NCI-H526 treated with DMSO at 0.1 percent for 48 hours (cell line): ENCODE measurements at regions not wholly inside any gene's neighbourhood (a gene's known extent, or its start where the extent isn't known, plus 50 kb on each side); places are given as distances from the start of the nearest gene placed in this dataset.

ENCODE experiments used
- DNase-seq: peaks from one replicate; lab custom pipeline; 2025; lab: John Stamatoyannopoulos, UW

DNA sequence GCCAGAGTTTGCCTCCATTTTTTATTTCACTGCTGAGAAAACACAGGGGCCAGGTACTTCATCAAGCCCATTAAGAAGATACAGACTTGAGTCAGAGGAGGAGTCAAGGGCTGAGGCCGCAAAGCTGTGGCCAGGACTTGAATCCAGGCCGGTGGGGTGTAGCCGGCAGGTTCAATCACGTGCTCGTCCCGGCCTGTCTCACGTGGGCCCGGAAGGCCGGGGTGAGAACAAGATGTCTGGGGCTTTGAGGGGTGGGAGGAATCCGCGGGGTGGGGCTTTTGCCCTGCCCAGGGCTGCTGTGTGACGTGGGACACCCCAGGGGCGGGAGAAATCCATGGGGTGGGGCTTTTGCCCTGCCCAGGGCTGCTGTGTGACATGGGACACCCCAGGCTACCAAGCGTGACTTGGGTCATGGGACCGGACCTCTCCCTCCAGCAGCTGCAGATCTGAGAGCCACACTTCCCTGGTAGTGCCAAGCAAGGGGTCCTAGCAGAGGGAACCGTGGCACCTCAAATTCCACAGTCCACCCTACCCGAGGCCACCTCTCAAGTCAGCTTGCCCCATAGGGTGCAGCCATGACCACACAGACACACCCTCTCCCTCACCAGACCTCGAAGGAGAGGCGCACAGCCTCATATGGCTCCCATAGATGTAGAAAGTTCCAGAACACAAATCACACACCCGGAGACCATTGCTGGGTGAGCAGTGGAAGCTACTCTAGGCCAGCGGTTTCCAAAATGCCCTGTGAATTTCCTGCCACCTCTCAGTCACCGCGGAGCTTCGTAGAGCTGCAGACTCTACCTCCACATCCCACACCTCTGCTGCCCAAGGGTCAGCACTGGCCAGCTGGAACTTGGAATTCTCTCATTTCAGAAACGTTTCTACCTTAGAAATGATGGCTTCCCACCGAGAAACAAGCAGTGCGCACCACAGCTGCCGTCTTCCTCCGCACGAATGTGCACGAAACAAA, 156.1 kb downstream of the DLL1 start:
- DNase-seq = no peak

DNA sequence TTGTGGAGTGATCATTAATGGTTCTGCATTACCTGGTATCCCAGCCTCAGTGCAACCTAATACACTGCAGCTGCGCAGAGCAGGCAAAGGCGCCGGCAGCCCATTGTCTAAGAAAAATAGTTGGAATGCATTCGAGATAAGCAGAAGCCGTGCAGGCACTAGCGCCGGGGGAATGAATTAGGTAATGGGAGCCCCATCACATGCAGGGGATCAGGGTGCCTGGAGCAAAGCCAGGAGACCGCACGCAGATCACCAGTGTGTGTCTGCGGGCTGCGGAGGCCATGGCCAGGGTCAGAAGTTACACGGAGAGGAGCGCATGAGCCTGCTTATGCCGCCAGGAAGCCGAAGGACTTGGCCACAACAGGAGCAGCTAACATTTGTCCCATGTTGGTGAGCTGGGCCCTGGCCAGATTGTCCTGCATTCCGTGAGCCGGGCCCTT, 156.8 kb downstream of the DLL1 start:
- no peak for DNase-seq

DNA sequence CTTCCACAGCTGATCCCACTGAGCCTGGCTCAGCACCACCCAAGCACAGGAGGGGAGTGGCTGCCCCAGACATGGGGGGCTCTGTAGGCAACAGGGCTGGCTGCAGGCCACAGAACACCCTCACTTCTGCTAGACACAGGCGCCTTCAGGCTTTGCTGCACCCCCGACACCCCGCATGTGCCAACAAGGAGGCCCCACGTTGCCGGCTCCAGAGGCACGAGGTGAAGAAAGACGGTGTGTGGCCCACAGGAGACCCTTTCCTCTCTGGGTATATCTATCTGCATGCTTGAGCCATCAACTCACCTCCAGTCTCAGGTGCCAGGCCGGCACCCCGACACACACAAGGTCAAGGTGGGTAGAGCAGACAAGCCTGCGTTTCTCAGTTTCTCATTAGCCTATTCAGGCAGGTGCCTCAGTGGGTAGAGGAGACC, 158.3 kb downstream of the DLL1 start:
- no peak for DNase-seq

DNA sequence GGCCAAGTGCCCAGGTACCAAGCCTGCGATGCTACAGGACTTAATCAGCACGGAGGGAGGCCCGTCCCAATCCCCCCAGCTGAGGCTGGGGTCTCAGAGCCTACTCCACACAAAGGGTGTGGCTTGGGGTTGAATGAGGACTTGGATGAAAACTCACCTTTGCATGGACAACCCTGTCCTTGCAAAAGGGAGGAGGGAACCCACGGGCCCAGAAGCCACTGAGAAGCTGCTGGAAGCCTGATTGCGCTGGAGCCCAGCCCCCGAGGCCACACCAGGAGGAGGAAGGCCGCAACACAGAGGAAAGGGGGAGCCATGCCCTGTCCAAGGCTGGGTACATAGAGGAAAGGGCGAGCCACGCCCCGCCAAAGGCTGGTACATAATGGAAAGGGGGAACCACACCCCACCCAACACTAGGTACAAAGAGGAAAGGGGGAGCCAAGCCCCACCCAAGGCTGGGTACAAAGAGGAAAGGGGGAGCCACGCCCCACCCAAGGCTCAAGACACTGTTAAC, 158.8 kb downstream of the DLL1 start:
- DNase-seq = no peak

DNA sequence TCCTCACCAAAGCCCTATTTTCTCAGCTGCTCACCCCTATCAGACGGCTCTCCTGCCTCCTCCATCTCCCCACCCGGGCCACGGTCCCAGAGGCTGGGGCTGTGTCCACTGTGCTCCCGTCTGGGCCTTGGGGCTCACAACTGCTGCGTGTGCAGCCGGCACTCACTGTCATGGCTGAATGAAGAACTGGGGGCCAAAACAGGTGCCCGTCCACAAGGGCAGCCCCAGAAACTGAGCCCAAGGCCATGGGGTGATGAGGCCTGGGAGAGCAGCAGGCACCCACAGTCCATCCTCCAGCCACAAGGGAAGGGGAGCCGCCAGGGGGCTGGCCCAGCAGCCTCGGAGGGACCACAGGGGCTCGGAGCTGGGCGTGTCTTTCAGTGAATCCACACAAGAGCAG, 159.5 kb downstream of the DLL1 start:
- DNase-seq = no peak

- no peak for DNase-seq
These were observed 160.1 kb downstream of the DLL1 start for GRCh38 chr6:170130771-170131241.

- no peak for DNase-seq
These were observed 160.7 kb downstream of the DLL1 start for GRCh38 chr6:170130201-170130621.

DNA sequence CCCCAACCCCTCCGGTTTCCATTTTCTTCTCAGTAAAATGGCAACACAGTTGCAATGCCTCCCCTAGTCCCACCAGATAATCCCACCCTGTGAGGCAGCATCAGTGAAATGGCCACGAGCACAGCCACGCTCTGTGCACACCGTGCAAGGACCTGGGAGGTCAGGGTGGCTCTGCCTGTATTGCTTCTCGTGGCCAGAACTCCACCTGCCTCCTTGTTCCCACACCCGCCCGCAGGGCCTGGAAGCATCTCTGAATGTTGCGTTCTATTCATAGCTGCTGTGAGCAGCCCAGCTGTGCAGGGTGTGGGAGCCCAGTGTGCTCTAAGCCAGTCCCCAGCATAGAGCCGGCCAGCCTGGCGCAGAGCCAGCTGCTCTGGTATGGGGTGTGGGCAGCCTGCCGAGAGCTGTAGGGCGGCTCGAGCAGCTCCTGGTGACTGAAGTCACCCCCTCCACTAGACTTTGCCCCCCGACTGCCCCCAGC, 161.1 kb downstream of the DLL1 start:
- DNase-seq = no peak

- DNase-seq = no peak
These were observed 161.8 kb downstream of the DLL1 start for GRCh38 chr6:170128811-170129681.

DNA sequence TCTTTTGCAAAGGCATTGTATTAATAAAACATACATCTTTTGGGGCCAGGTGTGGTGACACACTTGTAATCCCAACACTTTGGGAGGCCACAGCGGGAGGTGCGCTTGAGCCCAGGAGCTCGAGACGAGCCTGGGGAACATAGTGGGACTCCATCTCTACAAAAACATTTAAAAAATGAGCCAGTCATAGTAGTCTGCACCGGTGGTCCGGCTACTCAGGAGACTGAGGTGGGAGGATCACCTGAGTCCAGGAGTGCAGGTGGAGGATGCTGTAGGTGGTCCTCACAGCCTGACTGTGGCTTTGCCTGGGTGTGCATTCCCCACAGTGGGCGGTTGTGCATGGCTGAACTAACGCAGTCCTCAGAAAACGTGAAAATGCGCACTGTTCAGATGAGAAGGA, 162.5 kb downstream of the DLL1 start:
- DNase-seq = no peak

DNA sequence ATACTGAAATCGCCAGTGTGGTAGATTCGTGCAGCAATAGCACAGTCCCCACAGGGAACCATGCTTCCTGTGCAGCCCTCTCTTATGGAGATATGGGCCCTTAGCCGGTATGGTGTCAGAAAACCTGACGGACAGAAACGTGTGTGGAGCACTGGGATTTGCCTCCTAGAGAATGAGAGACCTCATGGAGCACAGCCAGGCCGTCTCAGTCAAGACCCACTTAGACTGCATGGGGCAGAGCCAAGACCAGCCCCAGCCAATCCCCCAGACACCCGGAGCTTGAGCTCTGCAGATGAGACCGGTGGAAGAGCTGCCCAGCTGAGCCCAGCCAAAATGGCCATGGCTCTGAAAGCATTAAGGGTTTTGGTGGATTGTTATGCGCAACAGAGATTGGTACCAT, 163.7 kb downstream of the DLL1 start:
- DNase-seq = no peak

DNA sequence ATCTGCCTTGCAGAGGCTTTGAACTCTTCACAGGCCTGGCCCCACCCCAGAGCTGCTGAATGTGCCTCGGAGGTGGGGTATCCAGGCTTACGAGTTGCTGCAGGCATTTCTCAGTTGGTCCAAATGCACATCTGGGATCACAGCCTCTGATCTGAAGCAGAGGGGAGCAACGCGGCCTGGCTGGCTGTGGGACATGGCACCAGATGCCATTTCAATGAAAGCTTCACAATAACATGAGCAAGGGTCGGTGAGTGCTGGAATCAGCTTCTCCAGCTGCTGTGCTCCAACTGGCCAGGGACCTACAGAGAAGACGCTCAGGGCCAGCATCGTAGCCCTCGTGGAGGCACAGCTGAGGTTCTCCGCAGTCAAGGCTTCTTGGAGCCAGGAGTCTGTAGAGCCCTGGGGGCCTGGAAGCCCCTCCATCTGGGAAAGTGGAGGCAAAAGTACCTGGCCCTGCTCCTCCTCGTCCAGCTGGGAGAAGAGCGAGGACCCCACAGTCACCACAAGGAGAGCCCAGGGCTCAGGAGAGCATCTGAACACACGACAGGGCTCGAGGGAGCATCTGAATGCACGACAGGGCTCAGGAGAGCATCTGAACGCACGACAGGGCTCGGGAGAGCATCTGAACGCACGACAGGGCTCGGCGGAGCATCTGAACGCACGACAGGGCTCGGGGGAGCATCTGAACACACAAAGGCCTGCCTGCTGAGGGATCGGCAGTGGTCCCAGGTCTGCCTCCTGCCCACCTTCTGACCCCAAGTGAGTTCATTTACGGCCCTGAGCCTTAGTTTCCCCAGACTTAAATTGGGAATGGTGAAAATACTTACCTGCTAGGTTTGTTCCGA, 165.2 kb downstream of the DLL1 start:
- no peak for DNase-seq

DNA sequence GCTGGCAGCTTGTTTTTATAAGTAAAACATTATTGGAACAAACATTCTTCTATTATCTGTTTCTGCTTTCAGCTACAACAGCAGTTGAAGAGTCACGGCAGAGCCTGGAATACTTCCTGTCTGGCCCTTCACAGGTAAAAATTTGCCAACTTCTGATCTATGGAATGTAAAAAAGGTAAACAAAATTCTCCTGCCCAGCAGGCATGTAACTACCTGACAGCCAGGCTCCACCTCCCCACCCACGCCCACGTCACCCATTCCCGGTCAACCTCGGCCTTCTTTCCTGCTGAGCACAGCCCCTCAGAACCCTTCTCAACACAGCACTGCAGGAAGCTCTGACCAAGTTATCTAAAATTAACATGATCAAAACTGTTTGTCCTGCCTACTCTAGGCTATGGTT, 166.0 kb downstream of the DLL1 start:
- no peak for DNase-seq

DNA sequence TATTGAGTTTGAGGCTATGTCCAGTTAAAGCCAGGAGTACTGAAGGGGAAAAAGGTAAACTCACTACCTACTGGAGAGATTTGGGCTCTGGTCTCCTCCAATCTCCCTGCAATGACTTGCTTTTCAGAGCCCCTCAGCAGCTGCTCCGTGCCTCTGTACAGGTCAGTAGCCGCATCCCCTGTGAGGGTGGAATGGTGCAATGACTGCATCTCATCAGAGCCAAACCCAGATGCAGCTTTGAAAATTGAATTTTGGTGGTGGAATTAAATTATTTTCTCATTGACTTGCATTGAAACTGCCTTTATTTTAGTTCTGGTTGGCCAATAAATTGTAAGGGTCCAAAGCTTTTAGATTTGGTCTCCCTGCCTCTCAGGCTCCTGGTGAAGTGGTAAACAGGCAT, 166.7 kb downstream of the DLL1 start:
- no peak for DNase-seq

GRCh38 chr6:170122651-170123050, 168.2 kb downstream of the DLL1 start:
- DNase-seq = no peak

- no peak for DNase-seq
These were observed 173.5 kb downstream of the DLL1 start for GRCh38 chr6:170117111-170117972.

GRCh38 chr6:170116636-170117035, 174.2 kb downstream of the DLL1 start:
- no peak for DNase-seq

GRCh38 chr6:170114956-170115855, 175.7 kb downstream of the DLL1 start:
- DNase-seq = no peak
